ENCODE measurements at regions not wholly inside any gene's neighbourhood (a gene's known extent, or its start where the extent isn't known, plus 50 kb on each side); places are given as distances from the start of the nearest gene placed in this dataset.

- TF ChIP-seq CTCF (tag by site-specific recombination; IDR thresholded peaks at IDR 0.05) (no peak), ZNF121 (tag by site-specific recombination; IDR thresholded peaks at IDR 0.05) (no peak), ZNF140 (tag by site-specific recombination; IDR thresholded peaks at IDR 0.05) (no peak), PATZ1 (tag by site-specific recombination; IDR thresholded peaks at IDR 0.05) (no peak), ZFP69B (tag by site-specific recombination; IDR thresholded peaks at IDR 0.05) (no peak), YY1 (tag by site-specific recombination; IDR thresholded peaks at IDR 0.05) (no peak), ZNF23 (tag by site-specific recombination; IDR thresholded peaks at IDR 0.05; ENCODE audit: borderline replicate concordance) (no peak)
Observed at GRCh38 chr1:238826891-238827290, 559.5 kb upstream of the CHRM3 start.
